Dermis microvascular lymphatic vessel endothelial cell (primary cell): ENCODE measurements at regions not wholly inside any gene's neighbourhood (a gene's known extent, or its start where the extent isn't known, plus 50 kb on each side); places are given as distances from the start of the nearest gene placed in this dataset.
"Not testable (repeated sequence)": the region's sequence is repeated elsewhere in the genome, so short reads cannot be mapped to it uniquely, and the experiment has no call there.

Experiments
- DNase-seq, 2 donors: peaks; one replicate each; pipeline versions ENCODE4 v3.0.0 to v3.0.0-alpha.2; 2010; ENCODE audit warnings: low read depth in 2 of 2

DNA sequence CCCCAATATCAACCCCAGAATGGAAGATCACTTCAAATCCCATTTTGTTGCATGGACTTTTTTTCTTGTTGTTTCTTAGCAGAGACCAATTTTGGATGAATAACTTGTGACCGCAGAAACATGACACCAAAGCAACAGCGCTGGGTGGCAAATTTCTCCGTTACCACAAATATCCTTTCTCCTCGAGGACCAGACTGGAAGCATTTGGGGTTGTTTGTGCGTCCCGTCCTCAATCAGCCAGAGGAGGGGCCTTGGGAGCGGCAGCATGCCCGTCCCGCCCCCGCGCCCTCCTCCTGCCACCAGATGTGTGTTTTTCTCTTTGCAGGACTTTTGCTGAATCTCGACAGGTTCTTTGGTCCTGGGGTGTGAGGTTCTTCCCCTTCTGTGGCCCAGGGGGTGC is 282.5 kb upstream of the FOXF1 start:
- DNase-seq: no peak

- no peak for DNase-seq
Measured at GRCh38 chr16:86228713-86229112, 281.6 kb upstream of the FOXF1 start.

DNA sequence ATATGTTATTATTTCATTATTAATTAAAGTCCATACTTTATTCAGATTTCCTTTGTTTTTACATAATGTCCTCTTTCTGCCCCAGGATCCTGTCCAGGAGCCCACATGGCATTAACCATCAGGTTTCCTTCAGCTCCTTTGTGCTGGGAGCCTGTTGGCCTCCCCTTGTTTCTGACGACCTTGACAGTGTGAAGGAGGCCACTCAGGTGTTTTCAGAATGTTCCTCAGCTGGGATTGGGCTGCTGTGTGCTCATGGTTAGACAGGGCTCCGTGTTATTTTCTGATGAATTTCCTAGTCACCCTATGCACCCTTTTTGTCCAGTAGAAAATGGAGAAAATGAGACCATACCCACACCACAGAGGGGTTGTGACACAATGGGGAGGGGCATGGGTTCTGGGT is 281.0 kb upstream of the FOXF1 start:
- no peak for DNase-seq

GRCh38 chr16:86229866-86230656 is 280.3 kb upstream of the FOXF1 start:
- no peak for DNase-seq

DNA sequence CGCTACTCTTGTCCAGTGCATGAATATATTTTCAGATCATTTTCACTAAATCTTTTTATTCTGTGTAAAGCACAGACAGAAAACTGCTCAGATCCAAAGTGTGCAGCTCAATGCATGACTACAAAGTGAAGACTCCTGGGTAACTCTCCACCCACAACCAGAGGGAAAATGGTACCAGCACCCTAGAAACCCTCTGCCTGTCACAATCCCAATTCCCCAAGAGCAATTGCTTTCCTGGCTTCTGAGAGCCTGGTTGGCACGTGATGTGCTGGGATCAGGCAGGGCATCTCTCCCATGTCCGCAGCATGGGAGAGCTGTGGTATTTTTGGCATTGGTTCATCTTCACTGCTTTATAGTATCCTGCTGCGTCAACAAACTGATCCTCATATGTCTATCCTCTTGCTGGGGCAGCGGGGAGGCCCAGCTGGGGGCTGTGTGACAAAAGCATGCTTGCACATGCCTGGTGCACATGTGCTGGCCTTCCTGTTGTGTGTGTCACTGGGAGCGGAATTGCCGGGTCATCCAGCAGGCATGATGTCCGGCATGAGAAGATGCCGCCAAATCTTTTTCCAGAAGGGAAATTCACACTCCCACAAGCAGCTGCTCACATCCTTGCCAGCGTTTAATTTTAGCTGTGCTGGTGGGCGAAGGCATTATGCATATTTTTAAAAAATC is 278.9 kb upstream of the FOXF1 start:
- DNase-seq: peak in 1 of 2 donors; percentile 27

DNA sequence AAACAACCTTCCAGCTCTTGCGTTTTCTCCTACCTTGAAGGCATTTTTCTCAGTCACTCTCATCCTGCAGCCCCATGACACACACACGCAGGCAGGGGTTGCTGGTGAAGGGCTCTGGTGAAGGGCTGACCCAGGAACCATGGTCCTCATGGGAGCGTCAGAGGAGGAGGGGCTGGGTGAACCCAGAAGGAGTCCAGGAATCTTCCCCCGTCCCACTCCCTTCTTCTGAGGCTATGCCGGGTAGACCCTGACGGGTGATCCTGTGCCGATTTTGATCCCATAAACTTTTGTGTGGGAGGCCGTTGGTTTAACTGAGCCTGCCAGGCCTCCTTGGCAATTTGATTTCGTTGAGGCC is 278.4 kb upstream of the FOXF1 start:
- DNase-seq: no peak

DNA sequence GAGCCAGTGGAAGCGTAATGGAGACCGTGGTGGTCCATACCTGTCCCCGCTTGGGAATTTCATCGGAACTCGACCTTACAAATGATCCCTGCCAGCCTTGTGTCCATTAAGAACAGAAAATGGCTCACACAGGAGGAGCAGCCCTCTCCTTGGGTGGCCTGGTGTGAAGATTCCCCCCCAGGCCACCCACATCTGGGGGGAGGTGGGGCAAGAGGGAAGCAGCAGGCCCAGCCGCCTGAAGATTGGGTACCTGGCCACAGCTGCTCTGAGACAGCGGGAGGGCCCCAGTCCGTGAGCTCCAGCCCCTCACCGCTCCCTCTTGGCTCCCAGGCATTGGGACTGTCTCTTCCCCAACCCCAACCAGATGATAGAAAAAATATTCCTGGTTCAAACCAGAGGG is 277.8 kb upstream of the FOXF1 start:
- DNase-seq: no peak

- not testable (repeated sequence) for DNase-seq
Measured at GRCh38 chr16:86233506-86233905, 276.8 kb upstream of the FOXF1 start.

DNA sequence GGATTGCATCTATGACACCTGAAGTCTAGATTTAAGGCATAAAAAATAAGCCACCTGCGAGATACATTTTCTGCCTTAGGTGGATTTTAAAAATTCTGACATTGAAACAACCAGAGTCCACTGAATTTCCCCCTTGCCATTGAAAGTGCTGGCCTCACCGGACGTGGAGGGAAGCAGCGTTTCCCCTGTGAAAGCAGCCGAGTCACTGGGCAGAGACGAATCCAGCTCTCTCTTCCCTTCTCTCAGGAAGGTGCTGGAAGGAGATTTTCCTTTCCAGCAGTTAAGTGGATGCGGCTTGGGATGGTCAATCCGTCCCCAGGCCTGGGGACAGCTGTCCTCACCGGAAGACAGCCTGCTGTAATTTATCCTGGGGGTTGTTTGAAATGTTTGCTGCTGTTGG is 270.9 kb upstream of the FOXF1 start:
- DNase-seq: no peak

- no peak for DNase-seq
Measured at GRCh38 chr16:86240716-86241363, 269.5 kb upstream of the FOXF1 start.

DNA sequence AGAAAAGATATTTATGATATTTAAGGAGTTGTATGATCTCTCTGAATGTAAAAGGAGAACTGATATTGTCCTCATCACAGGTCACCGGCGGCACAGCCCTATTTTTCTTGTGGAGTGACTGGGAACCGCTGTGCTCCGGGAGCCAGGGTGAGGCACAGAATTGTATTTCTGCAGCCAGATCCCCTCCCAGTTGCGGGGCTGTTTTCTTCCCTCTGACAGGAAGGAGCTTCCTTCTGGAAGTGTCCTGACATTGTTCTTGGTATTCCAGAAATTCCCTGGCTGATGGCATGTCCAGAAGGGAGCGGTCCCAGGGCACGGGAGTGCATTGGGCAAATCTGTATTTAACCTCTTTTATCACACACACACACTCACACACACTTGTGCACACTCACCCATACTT is 268.6 kb upstream of the FOXF1 start:
- DNase-seq: no peak

DNA sequence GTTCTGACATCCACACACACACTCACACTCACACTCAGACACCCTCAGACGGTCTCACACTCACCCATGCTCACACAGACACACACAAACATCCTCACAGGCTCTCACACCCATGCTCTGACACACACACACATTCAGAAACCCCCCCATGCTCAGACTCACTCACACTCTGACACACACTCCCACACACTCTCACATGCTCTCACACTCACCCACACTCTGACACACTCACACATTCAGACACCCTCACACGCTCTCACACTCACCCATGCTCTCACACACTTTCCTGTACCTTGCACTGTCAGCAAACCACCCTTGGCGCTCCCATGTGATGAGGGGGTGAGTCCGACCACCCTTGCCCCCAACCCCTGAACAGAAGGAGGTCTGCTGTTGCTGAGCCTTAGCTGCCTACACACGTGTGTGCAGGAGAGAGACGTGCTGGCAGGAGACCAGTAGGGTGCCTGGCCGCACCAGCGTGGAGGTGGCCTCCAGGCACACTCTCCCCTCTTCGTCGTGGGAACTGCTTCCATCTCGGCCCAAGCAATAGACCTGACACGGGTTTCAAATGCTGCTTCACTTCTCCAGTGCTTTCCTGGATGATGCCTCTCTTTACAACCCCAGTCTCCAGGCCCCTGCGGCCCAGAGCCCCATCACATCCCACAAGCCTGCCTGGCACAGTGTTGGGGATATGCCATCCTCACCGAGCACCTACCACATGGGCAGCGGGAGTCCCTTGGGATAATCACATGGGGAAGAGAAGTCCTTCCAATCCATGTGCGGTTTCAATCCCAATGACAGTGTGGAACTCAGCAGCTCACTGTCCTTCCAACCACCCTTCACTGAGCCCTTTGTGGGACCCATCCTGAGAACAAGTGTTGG is 267.8 kb upstream of the FOXF1 start:
- no peak for DNase-seq

DNA sequence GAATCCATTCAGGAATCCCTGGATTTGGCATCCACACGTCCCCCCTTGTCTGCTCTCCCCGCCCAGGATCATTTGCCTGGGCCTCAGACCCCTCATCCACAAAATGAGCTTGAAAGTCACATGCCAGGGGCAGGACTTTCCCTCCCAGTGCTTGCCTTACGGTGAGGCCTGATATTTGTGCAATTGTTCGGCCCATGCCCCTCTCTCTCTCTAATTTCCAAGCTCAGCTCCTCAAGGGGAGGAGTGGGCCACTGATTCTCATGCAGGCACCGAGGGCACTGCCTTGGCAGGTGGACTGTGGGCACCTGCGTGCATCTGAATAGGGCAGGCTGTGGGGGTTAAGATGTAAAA is 267.2 kb upstream of the FOXF1 start:
- no peak for DNase-seq

- DNase-seq: no peak
Measured at GRCh38 chr16:86243571-86244154, 266.7 kb upstream of the FOXF1 start.

DNA sequence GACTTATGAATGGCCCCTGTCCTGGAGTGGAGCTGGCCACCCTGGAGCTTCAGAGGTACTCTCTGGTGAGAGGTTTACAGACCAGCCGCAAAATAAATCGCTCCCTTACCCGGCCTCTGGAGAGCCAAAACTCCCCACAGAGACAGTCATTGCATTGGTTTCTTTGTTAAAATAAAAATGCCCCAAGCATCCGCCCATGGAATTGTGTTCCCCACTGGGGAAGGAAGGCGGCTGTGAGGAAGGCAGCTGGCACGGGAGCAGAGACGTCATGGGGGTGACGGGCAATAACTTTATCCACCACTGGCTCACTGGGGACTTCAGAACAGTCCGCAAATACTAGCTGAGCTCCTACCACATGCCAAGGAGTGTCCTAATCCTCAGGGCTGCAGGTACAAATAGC is 266.2 kb upstream of the FOXF1 start:
- no peak for DNase-seq

GRCh38 chr16:86244936-86245335 is 265.4 kb upstream of the FOXF1 start:
- DNase-seq: no peak

DNA sequence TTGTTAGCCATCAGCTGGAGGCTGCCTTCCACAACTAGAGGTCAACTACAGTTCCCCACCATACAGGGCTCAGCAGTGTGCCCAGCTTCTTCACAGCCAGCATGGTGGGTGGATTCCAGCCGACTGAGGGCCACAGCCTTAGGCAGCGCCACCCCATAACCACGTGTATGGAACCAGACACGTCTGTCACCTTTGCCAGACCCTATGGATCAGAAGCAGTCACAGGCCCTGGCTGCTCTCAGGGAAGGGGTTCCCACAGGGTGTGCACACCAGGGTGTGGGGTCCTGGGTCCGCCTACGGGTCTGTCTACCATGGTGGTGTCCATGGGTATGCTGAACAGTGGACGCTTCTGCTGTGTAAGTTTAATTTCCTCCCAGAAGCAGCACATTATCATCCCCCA is 265.0 kb upstream of the FOXF1 start:
- DNase-seq: no peak

DNA sequence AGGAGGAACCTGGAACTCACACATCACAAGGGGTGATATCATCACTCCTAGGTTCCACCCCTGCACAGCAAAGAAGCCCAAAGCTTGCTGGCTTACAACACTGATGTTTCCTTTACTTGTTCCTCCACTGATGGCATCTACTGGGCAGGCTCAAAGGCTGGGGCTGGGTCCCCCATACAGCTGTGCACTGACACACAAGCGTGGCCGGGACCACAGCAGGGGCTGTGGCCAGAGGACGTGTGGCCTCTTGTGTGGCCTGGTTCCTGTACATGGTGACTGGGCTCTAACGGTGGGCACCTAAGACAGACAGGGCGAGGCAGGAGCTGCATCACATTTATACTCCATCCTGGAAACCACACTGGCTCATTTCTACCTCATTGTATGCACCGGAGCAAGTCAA is 264.4 kb upstream of the FOXF1 start:
- DNase-seq: no peak

GRCh38 chr16:86248310-86248905 is 261.9 kb upstream of the FOXF1 start:
- no peak for DNase-seq

GRCh38 chr16:86249631-86250030 is 260.7 kb upstream of the FOXF1 start:
- no peak for DNase-seq

GRCh38 chr16:86251682-86252081 is 258.6 kb upstream of the FOXF1 start:
- DNase-seq: no peak
